C4-2B (cell line): ENCODE measurements at regions not wholly inside any gene's neighbourhood (a gene's known extent, or its start where the extent isn't known, plus 50 kb on each side); places are given as distances from the start of the nearest gene placed in this dataset.

Experiments
- H3K27ac ChIP-seq: fragments of 450-650 bp; 2 replicates; pipeline ENCODE4 v1.5.1; 2017
- CTCF ChIP-seq: fragments of 450-650 bp; conservative IDR thresholded peaks from 2 replicates; pipeline ENCODE4 v1.5.1; 2017; ENCODE audit warnings: mild to moderate bottlenecking
- ZFX ChIP-seq: fragments of 450-650 bp; IDR thresholded peaks from 2 replicates; pipeline ENCODE4 v1.6.1; 2017

DNA sequence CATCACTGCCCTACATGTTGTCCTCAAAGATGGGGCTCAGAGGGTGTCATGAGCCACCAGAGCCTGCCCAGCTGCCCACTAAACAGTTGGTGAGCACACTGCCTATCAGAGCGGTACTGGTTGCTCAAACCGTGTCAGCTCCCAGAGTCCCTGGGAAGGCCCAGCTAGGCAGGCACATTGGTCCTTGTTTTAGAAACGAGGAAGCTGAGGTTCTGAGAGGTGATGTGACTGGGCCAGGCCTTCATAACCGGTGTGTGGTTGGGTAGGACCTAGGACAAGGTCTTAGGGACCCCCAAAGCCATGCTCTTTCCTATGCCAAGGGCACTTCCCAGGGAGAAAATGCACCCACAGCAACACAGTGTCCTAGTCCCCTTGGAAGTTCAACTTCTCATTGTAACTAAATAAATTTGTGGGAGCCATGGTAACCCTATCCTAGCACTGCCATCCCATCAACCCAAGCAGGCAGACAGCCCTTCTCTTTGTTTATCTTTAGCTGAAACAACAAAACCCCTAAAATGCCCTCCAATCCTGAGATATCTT lies 174.7 kb upstream of the PDE1C start:
- H3K27ac ChIP-seq = no peak overlapping the region
- TF ChIP-seq CTCF (no peak), ZFX (no peak)

- no peak overlapping the region for H3K27ac ChIP-seq
- no peak for TF ChIP-seq CTCF
- no peak for TF ChIP-seq ZFX
Observed at GRCh38 chr7:32243687-32244290, 173.6 kb upstream of the PDE1C start.

DNA sequence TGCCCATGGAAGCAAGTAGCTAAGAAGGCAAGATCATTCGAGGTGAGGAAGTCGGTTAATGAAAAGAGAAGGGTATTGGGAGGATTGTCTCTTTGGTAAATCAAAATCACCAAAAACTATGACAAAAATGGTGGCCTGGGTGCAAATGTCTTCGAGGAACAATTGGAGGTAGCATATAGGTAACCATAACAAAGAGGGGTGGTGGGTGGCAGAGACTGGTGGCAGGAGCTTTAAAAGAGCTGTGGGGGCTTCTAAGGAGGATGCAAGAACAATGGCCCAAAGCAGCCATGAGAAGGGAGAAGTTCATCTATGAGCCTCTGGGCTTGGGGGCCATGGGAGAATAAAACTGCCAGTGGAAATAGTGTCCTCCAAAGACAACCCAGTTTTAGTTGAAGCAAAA lies 172.2 kb upstream of the PDE1C start:
- no peak overlapping the region for H3K27ac ChIP-seq
- TF ChIP-seq CTCF (no peak), ZFX (no peak)

GRCh38 chr7:32241636-32242035 lies 171.4 kb upstream of the PDE1C start:
- no peak for TF ChIP-seq ZFX
- TF ChIP-seq CTCF = no peak
- H3K27ac ChIP-seq = no peak overlapping the region

- H3K27ac ChIP-seq = no peak overlapping the region
- TF ChIP-seq CTCF = no peak
- TF ChIP-seq ZFX = no peak
Observed at GRCh38 chr7:32239764-32240163, 169.6 kb upstream of the PDE1C start.

DNA sequence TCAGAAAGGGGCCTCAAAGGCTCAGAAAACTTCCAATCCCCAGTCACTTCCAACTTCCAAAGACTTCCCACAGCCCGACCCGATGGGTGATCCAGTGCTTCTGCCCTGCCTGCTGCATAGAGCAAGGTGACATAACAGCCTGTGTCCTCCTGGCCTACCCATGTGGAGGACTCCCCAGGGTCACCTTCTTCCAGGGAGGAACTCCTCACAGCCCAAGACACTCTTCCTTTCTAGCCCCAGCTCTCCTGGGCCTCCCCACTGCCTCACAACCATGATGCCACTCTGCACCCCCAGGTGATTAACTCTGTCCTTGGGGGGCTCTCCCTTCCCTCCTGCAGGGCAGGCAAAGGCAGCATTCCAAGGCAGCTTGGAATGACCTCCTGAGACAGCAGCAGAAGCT lies 158.4 kb upstream of the PDE1C start:
- no peak overlapping the region for H3K27ac ChIP-seq
- TF ChIP-seq ZFX = no peak
- no peak for TF ChIP-seq CTCF

DNA sequence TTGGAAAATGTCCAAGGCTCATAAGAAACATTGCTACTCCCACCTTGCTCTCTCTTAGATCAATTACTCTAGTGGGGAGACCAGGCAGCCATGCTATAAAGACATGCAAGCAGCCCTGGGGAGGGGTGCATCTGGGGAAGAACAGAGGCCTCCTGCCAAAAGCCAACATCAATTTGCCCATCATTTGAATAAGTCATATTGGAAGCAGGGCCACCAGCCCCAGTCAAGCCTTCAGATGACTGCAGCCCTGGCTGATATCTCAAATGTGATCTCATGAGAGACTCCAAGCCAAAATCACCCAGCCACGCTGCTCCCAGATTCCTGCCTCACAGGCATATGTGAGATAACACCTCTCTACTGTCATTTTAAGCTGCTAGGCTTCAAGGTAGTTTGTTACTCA lies 157.5 kb upstream of the PDE1C start:
- no peak overlapping the region for H3K27ac ChIP-seq
- TF ChIP-seq CTCF (no peak), ZFX (no peak)
